ENCODE measurements at regions not wholly inside any gene's neighbourhood (a gene's known extent, or its start where the extent isn't known, plus 50 kb on each side); places are given as distances from the start of the nearest gene placed in this dataset.

DNA sequence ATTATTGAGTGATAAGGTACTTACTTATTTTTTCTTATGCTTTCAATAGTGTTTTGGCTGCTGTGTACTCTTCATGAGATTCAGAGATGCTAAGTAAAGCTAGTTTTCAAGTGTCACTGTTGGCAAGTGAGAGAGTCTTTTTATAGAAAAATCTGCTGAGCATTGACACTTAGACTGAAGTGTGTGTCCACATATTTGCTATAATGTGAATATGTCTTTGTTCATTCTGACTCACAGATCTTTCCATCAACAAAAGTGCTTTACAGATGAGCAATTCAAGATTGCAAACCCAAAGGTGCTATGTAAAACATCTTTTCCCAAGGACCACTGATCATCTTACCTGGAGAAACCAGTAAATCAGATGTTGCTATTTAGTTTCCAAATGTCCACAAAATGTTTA lies 410.6 kb upstream of the FIGN start:
- TF ChIP-seq ATF3 (IDR thresholded peaks at IDR 0.05; ENCODE audit: insufficient read depth, low read depth, low read length) (no peak), POLR2A (IDR thresholded peaks at IDR 0.05; ENCODE audit: control extremely low read depth in 1 of 2, low read depth in 2 of 2, low read length in 2 of 2) (no peak), CTCF (IDR thresholded peaks at IDR 0.05; ENCODE audit: control extremely low read depth in 1 of 3, insufficient read depth in 1 of 3, low read depth in 1 of 3, low read length in 3 of 3) (no peak), TBP (IDR thresholded peaks at IDR 0.05; ENCODE audit: low read depth, low read length) (no peak), RBBP5 (IDR thresholded peaks at IDR 0.05; ENCODE audit: borderline replicate concordance, low read depth, low read length) (no peak), EGR1 (IDR thresholded peaks at IDR 0.05; ENCODE audit: borderline replicate concordance, low read depth, low read length) (no peak), FOSL1 (IDR thresholded peaks at IDR 0.05; ENCODE audit: insufficient read depth, low read depth, low read length) (no peak), POLR2AphosphoS5 (IDR thresholded peaks at IDR 0.05; ENCODE audit: low read depth, low read length) (no peak), TCF12 (IDR thresholded peaks at IDR 0.05; ENCODE audit: low read depth, low read length) (no peak), BRCA1 (IDR thresholded peaks at IDR 0.05; ENCODE audit: low read depth, low read length) (no peak), ZNF274 (IDR thresholded peaks at IDR 0.05; ENCODE audit: borderline replicate concordance, extremely low read depth, low read length) (no peak), TAF1 (IDR thresholded peaks at IDR 0.05; ENCODE audit: low read depth, low read length) (no peak), CHD2 (IDR thresholded peaks at IDR 0.05; ENCODE audit: low read length) (no peak)
- TF ChIP-seq, protein P1, sequence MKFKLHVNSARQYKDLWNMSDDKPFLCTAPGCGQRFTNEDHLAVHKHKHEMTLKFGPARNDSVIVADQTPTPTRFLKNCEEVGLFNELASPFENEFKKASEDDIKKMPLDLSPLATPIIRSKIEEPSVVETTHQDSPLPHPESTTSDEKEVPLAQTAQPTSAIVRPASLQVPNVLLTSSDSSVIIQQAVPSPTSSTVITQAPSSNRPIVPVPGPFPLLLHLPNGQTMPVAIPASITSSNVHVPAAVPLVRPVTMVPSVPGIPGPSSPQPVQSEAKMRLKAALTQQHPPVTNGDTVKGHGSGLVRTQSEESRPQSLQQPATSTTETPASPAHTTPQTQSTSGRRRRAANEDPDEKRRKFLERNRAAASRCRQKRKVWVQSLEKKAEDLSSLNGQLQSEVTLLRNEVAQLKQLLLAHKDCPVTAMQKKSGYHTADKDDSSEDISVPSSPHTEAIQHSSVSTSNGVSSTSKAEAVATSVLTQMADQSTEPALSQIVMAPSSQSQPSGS (IDR thresholded peaks at IDR 0.05; ENCODE audit: low read length), result no peak

All from H1 (cell line).